ENCODE measurements at regions not wholly inside any gene's neighbourhood (a gene's known extent, or its start where the extent isn't known, plus 50 kb on each side); places are given as distances from the start of the nearest gene placed in this dataset.

GRCh38 chr2:107633580-107634147 lies 193.0 kb upstream of the RGPD4 start (continued):
- peak; percentile 49; the same call in 1 of the 2 replicates for TF ChIP-seq CHAMP1 (IDR thresholded peaks at IDR 0.05)
- peak; percentile 91 for TF ChIP-seq FOSL1 (tag; conservative IDR thresholded peaks at IDR 0.05)
- TF ChIP-seq EP300 (IDR thresholded peaks at IDR 0.05; ENCODE audit: low read length) = 0 out of 2 replicates have a peak, but pooled peaks have one; percentile 2
- TF ChIP-seq SMARCE1 (IDR thresholded peaks at IDR 0.05) = peak; percentile 64; the same call in 1 of the 2 replicates
- TF ChIP-seq RNF2 (IDR thresholded peaks at IDR 0.05) = no peak
- TF ChIP-seq CBX3 (IDR thresholded peaks at IDR 0.05; ENCODE audit: borderline replicate concordance in 1 of 2, low read length in 2 of 2) = peak in 1 of 2 experiments; percentile 90; a peak in 2 of 3 replicates
- peak; percentile 89 for TF ChIP-seq JUND (IDR thresholded peaks at IDR 0.05; ENCODE audit: borderline replicate concordance, low read depth, low read length)
- peak; percentile 89 for TF ChIP-seq JUND (tag; IDR thresholded peaks at IDR 0.05; ENCODE audit: borderline replicate concordance, low read depth, low read length)
- TF ChIP-seq MLLT1 (IDR thresholded peaks at IDR 0.05) = 0 out of 4 replicates have a peak, but pooled peaks of 1 of the 2 experiments have one; percentile 19
- TF ChIP-seq C11orf30 (IDR thresholded peaks at IDR 0.05; ENCODE audit: low read depth) = peak; percentile 78
- no peak for TF ChIP-seq XRCC3 (IDR thresholded peaks at IDR 0.05)
- TF ChIP-seq ZNF644 (tag; IDR thresholded peaks at IDR 0.05; ENCODE audit: low read depth) = no peak
- peak; percentile 68; the same call in 1 of the 2 replicates for TF ChIP-seq MAFF (IDR thresholded peaks at IDR 0.05; ENCODE audit: low read length)
- peak; percentile 23 for TF ChIP-seq FOS (IDR thresholded peaks at IDR 0.05; ENCODE audit: extremely low read depth, insufficient read length)
- peak; percentile 57 for TF ChIP-seq ARID1B (IDR thresholded peaks at IDR 0.05)
- no peak for TF ChIP-seq PTTG1 (tag; IDR thresholded peaks at IDR 0.05; ENCODE audit: low read depth)
- TF ChIP-seq HDAC1 (IDR thresholded peaks at IDR 0.05) = no peak
- TF ChIP-seq PBX2 (CRISPR knock-in tag; IDR thresholded peaks at IDR 0.05; ENCODE audit: low read depth) = no peak
- TF ChIP-seq PBX2 (tag; conservative IDR thresholded peaks at IDR 0.05; ENCODE audit: low read depth) = no peak
- 0 out of 2 replicates have a peak, but pooled peaks have one; percentile 40 for TF ChIP-seq PHF21A (IDR thresholded peaks at IDR 0.05; ENCODE audit: borderline replicate concordance, low read depth)
- 0 out of 2 replicates have a peak, but pooled peaks have one; percentile 35 for TF ChIP-seq ZEB2 (IDR thresholded peaks at IDR 0.05)
- TF ChIP-seq NEUROD1 (IDR thresholded peaks at IDR 0.05; ENCODE audit: borderline replicate concordance, low read depth, low read length, partially characterized antibody) = no peak

All from K562 (cell line).